T-cell (primary cell): ENCODE measurements at regions not wholly inside any gene's neighbourhood (a gene's known extent, or its start where the extent isn't known, plus 50 kb on each side); places are given as distances from the start of the nearest gene placed in this dataset.
A peak's percentile ranks its signal among the peaks of the same experiment; 100 is the strongest.

Experiments
- ATAC-seq, 4 experiments: fragments of 200-7000 bp in 3 of 4; fragments of 150-1000 bp in 1 of 4; cut with Tn5 transposase; replicated peaks in 1 of 4; 1 replicate in 3 of 4; 2 replicates in 1 of 4; pipeline ENCODE4 v1.10.0; 2021; ENCODE audit warnings: moderate library complexity in 3 of 4, mild to moderate bottlenecking in 2 of 4, moderate number of reproducible peaks in 1 of 4
- CTCF ChIA-PET, 2 donors: fragments of 300-600 bp; sonication (Branson Sonifier 250); formaldehyde crosslinking; loops; one replicate each; lab custom pipeline; 2022; ENCODE audit warnings: antibody characterized with exemption in 2 of 2; lab: Charles Lee
- POLR2A ChIA-PET, 2 donors: fragments of 300-600 bp; sonication (Branson Sonifier 250); formaldehyde crosslinking; loops; one replicate each; lab custom pipeline; 2022; ENCODE audit warnings: antibody characterized with exemption in 2 of 2; lab: Charles Lee
- DNase-seq, 35 experiments: peaks; one replicate each; pipeline versions ENCODE4 v3.0.0 to v3.0.0-alpha.2; 2013 to 2023
- H3K27ac ChIP-seq: one replicate; pipeline ENCODE4 v1.5.1; 2013; ENCODE audit warnings: low read length
- H3K27me3 ChIP-seq, 2 experiments: replicated peaks in 1 of 2; 1 replicate in 1 of 2; 2 replicates in 1 of 2; pipeline versions ENCODE4 v1.6.1 to v1.7.0; 2013; ENCODE audit warnings: low read length in 1 of 2, mixed read lengths in 1 of 2; ENCODE audit not compliant: control insufficient read depth in 2 of 2, insufficient read depth in 2 of 2; ENCODE audit errors: extremely low read depth in 1 of 2
- H3K36me3 ChIP-seq, 2 donors: 1 replicate in 1 of 2; 2 replicates in 1 of 2; pipeline versions ENCODE4 v1.6.1 to v1.7.0; 2013; ENCODE audit warnings: low read length in 1 of 2; ENCODE audit not compliant: control insufficient read depth in 2 of 2, insufficient read depth in 1 of 2; ENCODE audit errors: extremely low read depth in 1 of 2
- H3K4me1 ChIP-seq, 2 experiments: 1 replicate in 1 of 2; 2 replicates in 1 of 2; pipeline versions ENCODE4 v1.6.1 to v1.7.0; 2013; ENCODE audit warnings: low read length in 2 of 2, mixed read lengths in 1 of 2; ENCODE audit not compliant: insufficient read depth in 2 of 2, control insufficient read depth in 1 of 2; ENCODE audit errors: extremely low read depth in 1 of 2
- H3K4me3 ChIP-seq, 2 donors: 1 replicate in 1 of 2; 2 replicates in 1 of 2; pipeline versions ENCODE4 v1.5.1 to v1.7.0; 2013; ENCODE audit warnings: mild to moderate bottlenecking in 2 of 2, low read length in 1 of 2, moderate library complexity in 1 of 2; ENCODE audit not compliant: control insufficient read depth in 1 of 2; ENCODE audit errors: extremely low read depth in 1 of 2
- H3K9me3 ChIP-seq: 2 replicates; pipeline ENCODE4 v1.7.0; 2013
- H3K27ac Mint-ChIP-seq, 2 donors: one replicate each; pipeline ENCODE4 v1.8.0; 2020 to 2021; ENCODE audit warnings: mild to moderate bottlenecking in 2 of 2, mixed read lengths in 2 of 2
- H3K27me3 Mint-ChIP-seq, 2 donors: one replicate each; pipeline ENCODE4 v1.8.0; 2021 to 2022; ENCODE audit warnings: mixed read lengths in 2 of 2
- H3K36me3 Mint-ChIP-seq: one replicate; pipeline ENCODE4 v1.8.0; 2021; ENCODE audit warnings: mixed read lengths
- H3K4me1 Mint-ChIP-seq, 3 donors: one replicate each; pipeline ENCODE4 v1.8.0; 2020 to 2022; ENCODE audit warnings: mixed read lengths in 3 of 3, mild to moderate bottlenecking in 1 of 3
- H3K4me3 Mint-ChIP-seq, 3 donors: one replicate each; pipeline ENCODE4 v1.8.0; 2020 to 2022; ENCODE audit warnings: mild to moderate bottlenecking in 3 of 3, mixed read lengths in 3 of 3, moderate library complexity in 3 of 3
- H3K9me3 Mint-ChIP-seq, 3 donors: one replicate each; pipeline ENCODE4 v1.8.0; 2020 to 2022; ENCODE audit warnings: mixed read lengths in 3 of 3
- WGBS: methylation state at CpG from one replicate; pipeline ENCODE4 v1.1.5; 2013; ENCODE audit warnings: missing lambda C conversion rate; ENCODE audit not compliant: insufficient coverage; 5-methylcytosine and 5-hydroxymethylcytosine counted together

DNA sequence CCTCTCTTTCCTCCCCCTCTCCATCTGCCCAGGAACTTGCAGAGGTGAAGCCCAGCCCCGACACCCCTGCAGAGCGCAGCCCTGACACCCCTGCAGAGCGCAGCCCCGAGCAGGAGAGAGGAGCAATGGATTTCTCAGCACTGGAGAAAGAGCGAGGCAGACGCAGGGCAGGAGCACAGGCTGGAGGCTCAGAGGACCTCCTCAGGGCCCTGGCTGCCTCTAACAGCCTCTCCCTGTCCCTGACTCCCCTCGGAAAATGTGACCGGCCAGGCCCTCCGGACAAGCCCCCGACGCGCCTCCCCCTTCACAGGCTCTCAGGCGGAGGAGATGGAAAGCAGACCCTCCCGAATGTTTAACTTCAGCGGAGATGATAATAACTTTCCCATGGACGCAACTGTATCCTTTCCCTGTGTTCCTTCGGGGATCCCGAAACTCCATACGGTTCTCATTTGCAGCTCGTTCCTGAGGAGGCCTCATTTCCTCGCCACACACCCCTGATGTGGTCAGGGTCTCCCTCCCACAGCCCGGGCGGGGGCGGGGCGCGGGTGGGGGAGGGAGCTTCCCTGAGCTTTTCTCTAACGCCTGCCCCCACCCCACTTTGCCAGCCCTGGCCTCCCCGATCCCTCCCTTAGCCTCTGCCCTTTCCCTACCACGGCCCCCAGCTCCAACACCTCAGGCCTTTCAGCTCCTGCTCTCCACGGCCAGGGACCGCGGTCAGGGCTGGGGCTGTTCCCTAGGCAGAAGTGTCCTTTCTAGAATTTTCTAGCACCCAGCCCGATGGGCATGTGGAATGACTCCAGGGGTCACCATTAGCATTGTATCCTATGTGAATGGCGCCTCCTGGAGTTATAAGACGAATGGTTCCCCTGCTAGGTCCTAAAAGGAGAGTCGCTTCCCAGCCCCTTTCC, 201.1 kb upstream of the BCOR start:
- peak overlapping the region in 1 of 3 donors; percentile 34 for H3K4me3 Mint-ChIP-seq
- POLR2A ChIA-PET = no interaction called here

DNA sequence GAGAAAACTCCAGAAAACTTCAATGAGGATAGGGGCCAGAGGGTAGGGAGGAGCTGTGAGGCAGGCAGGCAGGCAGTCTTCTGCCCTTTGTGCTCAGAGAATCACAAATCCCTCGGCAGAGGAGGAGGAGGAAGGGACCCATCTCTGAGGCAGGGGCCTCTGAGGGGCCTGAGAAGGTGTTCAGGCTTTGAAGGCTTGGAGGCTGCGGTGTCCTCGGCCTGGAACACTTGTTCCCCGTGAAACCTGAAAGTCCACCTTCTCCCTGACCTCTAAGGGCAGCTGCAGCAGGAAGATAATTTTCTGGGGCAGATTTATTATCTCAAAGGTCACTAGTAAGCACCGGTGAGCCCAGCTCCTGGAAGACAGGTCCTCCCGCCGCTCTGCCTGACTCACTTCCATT, 200.3 kb upstream of the BCOR start:
- Histone ChIP-seq H3K4me1 (peaks cover 2 to 20% of the 10 kb centered on the region in 2 experiments), H3K9me3 (no peaks in the 10 kb centered on the region), H3K27ac (no peak overlapping the region), H3K4me3 (no peak overlapping the region), H3K36me3 (no peaks in the 10 kb centered on the region), H3K27me3 (peaks cover 0 to 9% of the 10 kb centered on the region in 2 experiments)
- no peak overlapping the region for H3K27ac Mint-ChIP-seq
- H3K4me3 Mint-ChIP-seq = no peak overlapping the region
- peaks cover 0 to 16% (median 8%) of the 10 kb centered on the region in 3 donors for H3K4me1 Mint-ChIP-seq
- CTCF ChIA-PET = no interaction called here
- POLR2A ChIA-PET = no interaction called here
- no peaks in the 10 kb centered on the region for H3K9me3 Mint-ChIP-seq
- DNase-seq (no peak), ATAC-seq (no peak)
- WGBS = no CpG with 5 or more reads among the region's 7 CpGs
- H3K27me3 Mint-ChIP-seq = peaks cover 0 to 34% of the 10 kb centered on the region in 2 donors
- no peaks in the 10 kb centered on the region for H3K36me3 Mint-ChIP-seq

More for the DNA sequence above, 201.1 kb upstream of the BCOR start:
- H3K27me3 ChIP-seq = peaks cover 0 to 9% of the 10 kb centered on the region in 2 experiments
- Mint-ChIP-seq H3K27me3 (peaks cover 0 to 38% of the 10 kb centered on the region in 2 donors), H3K27ac (no peak overlapping the region), H3K9me3 (no peaks in the 10 kb centered on the region), H3K4me1 (peaks cover 0 to 22% (median 10%) of the 10 kb centered on the region in 3 donors), H3K36me3 (no peaks in the 10 kb centered on the region)
- H3K4me1 ChIP-seq = peaks cover 2 to 20% of the 10 kb centered on the region in 2 experiments
- H3K4me3 ChIP-seq = no peak overlapping the region
- H3K9me3 ChIP-seq = no peaks in the 10 kb centered on the region
- CTCF ChIA-PET = interaction anchor here in 1 of 2 donors (0.5 to 0.6 kb wide), 2 partner anchors 32 to 284 kb away, joined by 3 read pairs; no protein-coding TSS in a partner anchor
- DNase-seq (no peak), ATAC-seq (no peak)
- H3K27ac ChIP-seq = no peak overlapping the region
- no peaks in the 10 kb centered on the region for H3K36me3 ChIP-seq
- 100% methylated on average over 4 of the region's 36 CpGs for WGBS

DNA sequence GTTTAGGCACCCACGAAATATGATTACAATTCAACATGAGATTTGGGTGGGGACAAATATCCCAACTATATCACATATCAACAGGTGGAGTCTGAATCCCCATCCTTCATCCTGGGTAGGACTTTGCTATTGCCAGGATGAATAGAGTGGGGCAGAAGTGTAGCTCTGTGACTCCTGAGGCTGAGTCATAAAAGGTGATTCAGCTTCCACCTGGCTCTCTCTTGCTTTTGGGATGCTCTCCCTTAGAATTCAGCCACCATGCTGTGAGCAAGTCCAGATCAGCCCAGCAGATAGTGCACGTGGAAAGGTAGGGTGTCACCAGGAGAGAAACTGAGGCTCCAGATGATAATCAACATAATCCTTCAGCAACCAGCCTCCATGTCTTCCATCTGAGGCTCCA, 193.8 kb upstream of the BCOR start:
- peaks cover 0 to 7% (median 0%) of the 10 kb centered on the region in 3 donors for H3K9me3 Mint-ChIP-seq
- H3K9me3 ChIP-seq = no peaks in the 10 kb centered on the region
- POLR2A ChIA-PET = no interaction called here

DNA sequence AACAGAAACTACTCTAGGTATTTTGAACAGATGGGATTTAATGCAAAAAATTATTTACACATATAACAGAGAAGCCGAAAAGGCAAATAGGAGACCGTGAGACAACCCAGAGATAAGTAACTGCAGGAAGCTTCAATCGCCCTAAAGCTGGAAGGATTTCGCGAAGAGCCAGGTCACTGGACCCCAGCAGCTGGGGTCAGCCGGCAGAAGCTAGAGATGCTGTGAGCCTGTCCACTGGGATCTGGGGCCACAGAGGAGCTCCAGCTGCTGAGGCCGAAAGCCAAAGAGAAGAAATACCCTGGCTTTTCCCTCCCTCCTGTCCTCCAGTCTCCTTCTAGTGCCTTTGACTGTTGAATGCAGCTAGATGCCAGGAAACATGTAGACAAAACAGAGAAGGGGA, 192.8 kb upstream of the BCOR start:
- H3K27me3 Mint-ChIP-seq = peaks cover 0 to 6% of the 10 kb centered on the region in 2 donors
- no peak overlapping the region for H3K27ac Mint-ChIP-seq

More for the DNA sequence above, 193.8 kb upstream of the BCOR start:
- Mint-ChIP-seq H3K4me1 (no peaks in the 10 kb centered on the region), H3K36me3 (no peaks in the 10 kb centered on the region), H3K27ac (no peak overlapping the region), H3K4me3 (no peak overlapping the region), H3K27me3 (peaks cover 0 to 9% of the 10 kb centered on the region in 2 donors)
- Histone ChIP-seq H3K4me1 (no peaks in the 10 kb centered on the region), H3K27ac (no peak overlapping the region), H3K4me3 (no peak overlapping the region), H3K27me3 (no peaks in the 10 kb centered on the region), H3K36me3 (no peaks in the 10 kb centered on the region)
- ATAC-seq (no peak), DNase-seq (no peak)
- no CpG with 5 or more reads among the region's 2 CpGs for WGBS
- CTCF ChIA-PET = no interaction called here

DNA sequence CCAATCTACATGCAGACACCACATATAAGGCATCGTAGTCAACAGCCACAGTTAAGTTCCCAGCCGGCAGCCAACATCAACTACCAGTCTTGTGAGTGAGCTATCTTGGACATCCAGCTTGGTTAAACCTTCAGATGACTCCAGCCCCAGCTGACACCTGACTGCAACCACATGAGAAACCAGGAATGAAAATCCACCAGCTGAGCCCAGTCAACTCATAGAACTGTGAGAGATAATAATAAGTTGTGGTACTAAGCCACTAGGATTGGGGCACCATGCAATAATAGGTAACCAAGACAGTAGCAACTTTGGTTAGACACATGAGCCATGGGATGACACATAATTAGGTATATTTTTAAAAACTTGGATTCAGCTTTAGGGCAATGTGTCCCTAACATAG, 188.1 kb upstream of the BCOR start:
- POLR2A ChIA-PET = no interaction called here
- CTCF ChIA-PET = no interaction called here

More for the DNA sequence above, 192.8 kb upstream of the BCOR start:
- H3K4me1 Mint-ChIP-seq = no peaks in the 10 kb centered on the region
- no peak overlapping the region for H3K4me3 Mint-ChIP-seq
- Histone ChIP-seq H3K27ac (no peak overlapping the region), H3K4me1 (no peaks in the 10 kb centered on the region), H3K27me3 (no peaks in the 10 kb centered on the region), H3K9me3 (no peaks in the 10 kb centered on the region), H3K36me3 (no peaks in the 10 kb centered on the region), H3K4me3 (no peak overlapping the region)
- no peak for DNase-seq
- ChIA-PET POLR2A (no interaction called here), CTCF (no interaction called here)
- H3K36me3 Mint-ChIP-seq = no peaks in the 10 kb centered on the region
- 100% methylated on average over 3 of the region's 7 CpGs for WGBS
- no peak for ATAC-seq
- peaks cover 3 to 7% (median 3%) of the 10 kb centered on the region in 3 donors for H3K9me3 Mint-ChIP-seq

DNA sequence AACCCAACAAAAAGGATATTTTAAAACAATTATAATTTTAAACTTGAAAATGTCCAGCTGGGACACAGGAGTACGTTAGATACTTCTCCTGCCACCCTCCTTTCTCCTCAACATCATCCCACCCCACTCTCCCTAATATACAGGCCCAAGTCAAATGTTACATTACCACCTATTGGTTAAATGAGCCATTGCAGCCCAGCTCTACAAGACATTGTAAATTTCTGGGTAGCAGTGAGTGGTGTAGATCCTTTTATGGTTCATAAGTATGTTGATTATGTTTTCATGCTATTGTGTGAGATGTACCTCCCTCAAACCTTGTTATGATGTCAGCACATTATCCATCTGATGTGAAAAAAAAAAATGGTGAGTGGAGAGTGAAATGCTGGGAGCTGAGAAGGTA, 187.1 kb upstream of the BCOR start:
- no peaks in the 10 kb centered on the region for H3K36me3 Mint-ChIP-seq
- ChIA-PET CTCF (no interaction called here), POLR2A (no interaction called here)
- peaks cover 14 to 18% (median 15%) of the 10 kb centered on the region in 3 donors for H3K4me1 Mint-ChIP-seq
- H3K27ac Mint-ChIP-seq = no peak overlapping the region
- no peaks in the 10 kb centered on the region for H3K9me3 ChIP-seq
- ATAC-seq (no peak), DNase-seq (no peak)
- peaks cover 2 to 16% of the 10 kb centered on the region in 2 experiments for H3K4me1 ChIP-seq
- H3K27ac ChIP-seq = no peak overlapping the region
- no peaks in the 10 kb centered on the region for H3K27me3 ChIP-seq
- H3K27me3 Mint-ChIP-seq = peaks cover 0 to 17% of the 10 kb centered on the region in 2 donors
- WGBS = no CpG with 5 or more reads among the region's 1 CpG
- H3K36me3 ChIP-seq = no peaks in the 10 kb centered on the region
- peaks cover 9 to 10% (median 9%) of the 10 kb centered on the region in 3 donors for H3K9me3 Mint-ChIP-seq
- no peak overlapping the region for H3K4me3 Mint-ChIP-seq
- no peak overlapping the region for H3K4me3 ChIP-seq

More for the DNA sequence above, 188.1 kb upstream of the BCOR start:
- Mint-ChIP-seq H3K27me3 (peaks cover 0 to 17% of the 10 kb centered on the region in 2 donors), H3K9me3 (peaks cover 9 to 10% (median 9%) of the 10 kb centered on the region in 3 donors), H3K4me3 (no peak overlapping the region), H3K4me1 (peaks cover 12 to 13% (median 13%) of the 10 kb centered on the region in 3 donors), H3K27ac (no peak overlapping the region), H3K36me3 (no peaks in the 10 kb centered on the region)
- Histone ChIP-seq H3K27ac (no peak overlapping the region), H3K4me3 (no peak overlapping the region), H3K27me3 (no peaks in the 10 kb centered on the region), H3K9me3 (no peaks in the 10 kb centered on the region), H3K36me3 (no peaks in the 10 kb centered on the region), H3K4me1 (peaks cover 2 to 12% of the 10 kb centered on the region in 2 experiments)
- DNase-seq = no peak
- ATAC-seq = no peak
- WGBS = no CpG with 5 or more reads among the region's 2 CpGs
